Stimulated activated CD8-positive, alpha-beta memory T cell treated with anti-CD3 and anti-CD28 coated beads, Interleukin-12 subunit alpha, Interleukin-12 subunit beta, amount 100 ng/mL, for 1 hour (primary cell): ENCODE measurements at regions not wholly inside any gene's neighbourhood (a gene's known extent, or its start where the extent isn't known, plus 50 kb on each side); places are given as distances from the start of the nearest gene placed in this dataset.

Experiments used
- DNase-seq: peaks from one replicate; pipeline ENCODE4 v3.0.0-alpha.2; 2020; ENCODE audit warnings: low read depth

- no peak for DNase-seq
Observed at GRCh38 chrX:40177489-40177888, 79.7 kb upstream of the BCOR start.

GRCh38 chrX:40177117-40177430 is 79.3 kb upstream of the BCOR start:
- DNase-seq, result no peak

GRCh38 chrX:40176351-40177116 is 78.8 kb upstream of the BCOR start:
- no peak for DNase-seq

GRCh38 chrX:40175511-40176350 is 78.0 kb upstream of the BCOR start:
- DNase-seq, result no peak

GRCh38 chrX:40174854-40175510 is 77.2 kb upstream of the BCOR start:
- DNase-seq, result no peak

- no peak for DNase-seq
Observed at GRCh38 chrX:40174001-40174853, 76.5 kb upstream of the BCOR start.

- no peak for DNase-seq
Observed at GRCh38 chrX:40173143-40174000, 75.6 kb upstream of the BCOR start.

GRCh38 chrX:40172401-40173142 is 74.8 kb upstream of the BCOR start:
- DNase-seq, result no peak

- no peak for DNase-seq
Observed at GRCh38 chrX:40171513-40172400, 74.0 kb upstream of the BCOR start.

GRCh38 chrX:40170830-40171512 is 73.2 kb upstream of the BCOR start:
- no peak for DNase-seq

GRCh38 chrX:40169193-40170101 is 71.7 kb upstream of the BCOR start:
- DNase-seq, result no peak

- no peak for DNase-seq
Observed at GRCh38 chrX:40168480-40169011, 70.8 kb upstream of the BCOR start.

- no peak for DNase-seq
Observed at GRCh38 chrX:40167850-40168479, 70.2 kb upstream of the BCOR start.

- no peak for DNase-seq
Observed at GRCh38 chrX:40167233-40167849, 69.6 kb upstream of the BCOR start.

- no peak for DNase-seq
Observed at GRCh38 chrX:40166582-40166981, 68.8 kb upstream of the BCOR start.

GRCh38 chrX:40165861-40166260 is 68.1 kb upstream of the BCOR start:
- DNase-seq, result no peak
